ENCODE measurements at regions not wholly inside any gene's neighbourhood (a gene's known extent, or its start where the extent isn't known, plus 50 kb on each side); places are given as distances from the start of the nearest gene placed in this dataset.

DNA sequence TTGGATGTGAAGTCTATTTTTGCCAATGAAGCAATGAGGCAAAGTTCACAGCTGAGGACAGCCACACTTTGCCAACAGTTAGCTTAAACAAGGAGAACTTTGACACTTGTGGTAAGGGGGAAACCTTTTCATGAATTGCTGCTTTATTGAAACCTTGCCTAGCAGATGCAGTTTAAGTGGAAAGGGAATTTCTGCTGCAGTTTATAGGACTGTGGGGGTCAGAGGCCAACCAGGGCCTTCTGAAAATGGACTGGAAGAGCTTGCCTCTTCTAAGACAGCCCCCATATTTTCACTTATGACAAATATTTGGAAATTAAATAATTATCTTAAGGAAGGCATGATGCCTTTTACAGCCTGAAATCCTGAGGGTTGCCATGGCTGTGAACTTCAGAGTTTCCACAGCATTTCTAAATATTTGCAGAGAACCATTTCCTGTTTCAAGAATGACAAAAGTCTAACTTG lies 550.3 kb downstream of the RAB28 start:
- DNase-seq (ENCODE audit: extremely low read depth, low read depth): no peak
- TF ChIP-seq, protein P1, sequence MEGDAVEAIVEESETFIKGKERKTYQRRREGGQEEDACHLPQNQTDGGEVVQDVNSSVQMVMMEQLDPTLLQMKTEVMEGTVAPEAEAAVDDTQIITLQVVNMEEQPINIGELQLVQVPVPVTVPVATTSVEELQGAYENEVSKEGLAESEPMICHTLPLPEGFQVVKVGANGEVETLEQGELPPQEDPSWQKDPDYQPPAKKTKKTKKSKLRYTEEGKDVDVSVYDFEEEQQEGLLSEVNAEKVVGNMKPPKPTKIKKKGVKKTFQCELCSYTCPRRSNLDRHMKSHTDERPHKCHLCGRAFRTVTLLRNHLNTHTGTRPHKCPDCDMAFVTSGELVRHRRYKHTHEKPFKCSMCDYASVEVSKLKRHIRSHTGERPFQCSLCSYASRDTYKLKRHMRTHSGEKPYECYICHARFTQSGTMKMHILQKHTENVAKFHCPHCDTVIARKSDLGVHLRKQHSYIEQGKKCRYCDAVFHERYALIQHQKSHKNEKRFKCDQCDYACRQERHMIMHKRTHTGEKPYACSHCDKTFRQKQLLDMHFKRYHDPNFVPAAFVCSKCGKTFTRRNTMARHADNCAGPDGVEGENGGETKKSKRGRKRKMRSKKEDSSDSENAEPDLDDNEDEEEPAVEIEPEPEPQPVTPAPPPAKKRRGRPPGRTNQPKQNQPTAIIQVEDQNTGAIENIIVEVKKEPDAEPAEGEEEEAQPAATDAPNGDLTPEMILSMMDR (IDR thresholded peaks at IDR 0.05; ENCODE audit: low read depth, low read length): no peak

DNA sequence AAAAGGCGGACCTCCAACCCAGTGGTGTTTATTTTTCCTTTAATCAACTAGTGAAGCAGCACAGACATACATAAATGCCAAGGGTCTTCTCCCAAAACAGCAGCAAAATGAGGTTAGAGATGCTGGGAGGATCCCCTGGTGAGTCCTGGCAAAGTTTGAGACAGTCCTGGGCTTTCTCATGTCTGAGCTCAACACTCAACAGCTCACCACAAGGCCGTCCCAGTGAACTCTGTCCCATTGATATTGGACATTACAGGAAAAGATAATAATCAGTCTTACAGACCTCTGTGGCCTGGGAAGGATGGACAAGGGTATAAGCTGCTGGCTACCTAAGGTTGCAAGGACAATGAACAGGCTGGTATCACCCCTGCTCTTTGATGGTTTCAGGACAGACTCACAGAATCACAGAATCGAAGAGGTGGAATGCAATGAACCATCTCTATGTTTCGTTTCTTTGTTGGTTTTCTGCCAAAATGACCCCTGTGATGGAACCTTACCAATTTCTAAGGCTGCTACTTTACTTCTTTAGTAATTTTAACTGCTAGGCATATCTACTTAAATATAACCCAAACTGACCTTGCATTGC lies 551.8 kb downstream of the RAB28 start:
- DNase-seq (ENCODE audit: extremely low read depth, low read depth): no peak
- TF ChIP-seq, protein P1 (IDR thresholded peaks at IDR 0.05; ENCODE audit: low read depth, low read length): no peak

DNA sequence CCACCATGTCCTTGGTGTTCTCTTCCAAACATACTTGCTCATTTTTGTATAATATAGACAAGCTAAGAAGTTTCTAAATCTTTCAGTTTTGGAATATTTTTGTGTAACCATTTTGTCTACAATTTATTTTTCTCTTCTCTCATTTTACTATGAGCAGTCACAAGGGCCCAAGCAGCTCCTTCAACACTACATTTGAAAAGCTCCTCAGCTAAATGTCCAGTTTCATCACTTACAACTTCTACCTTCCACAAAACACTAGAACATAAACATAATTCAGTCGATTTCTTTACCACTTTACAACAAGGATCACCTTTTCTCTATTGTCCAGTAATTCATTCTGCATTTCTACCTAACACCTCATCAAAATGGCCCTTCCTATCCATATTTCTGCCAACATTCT lies 554.4 kb downstream of the RAB28 start:
- DNase-seq (ENCODE audit: extremely low read depth, low read depth): no peak
- TF ChIP-seq, protein P1 (IDR thresholded peaks at IDR 0.05; ENCODE audit: low read depth, low read length): no peak

DNA sequence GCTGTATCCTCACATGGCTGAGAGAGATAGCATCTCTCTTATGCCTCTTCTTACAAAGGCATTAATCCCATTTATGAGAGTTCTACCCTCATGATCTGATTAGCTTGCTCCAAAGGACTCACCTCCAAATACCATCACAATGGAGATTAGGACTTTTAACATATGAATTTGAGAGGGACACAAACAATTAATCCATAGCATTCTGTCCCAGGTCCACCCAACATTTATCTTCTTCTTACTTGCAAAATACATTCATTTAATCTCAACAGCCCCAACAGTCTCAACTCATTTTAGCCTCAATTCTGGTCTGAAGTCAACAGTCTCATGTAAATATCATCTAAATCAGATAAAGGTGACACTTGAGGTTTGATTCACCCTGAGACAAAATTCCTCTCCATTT lies 555.4 kb downstream of the RAB28 start:
- TF ChIP-seq, protein P1 (IDR thresholded peaks at IDR 0.05; ENCODE audit: low read depth, low read length): no peak
- DNase-seq (ENCODE audit: extremely low read depth, low read depth): no peak

DNA sequence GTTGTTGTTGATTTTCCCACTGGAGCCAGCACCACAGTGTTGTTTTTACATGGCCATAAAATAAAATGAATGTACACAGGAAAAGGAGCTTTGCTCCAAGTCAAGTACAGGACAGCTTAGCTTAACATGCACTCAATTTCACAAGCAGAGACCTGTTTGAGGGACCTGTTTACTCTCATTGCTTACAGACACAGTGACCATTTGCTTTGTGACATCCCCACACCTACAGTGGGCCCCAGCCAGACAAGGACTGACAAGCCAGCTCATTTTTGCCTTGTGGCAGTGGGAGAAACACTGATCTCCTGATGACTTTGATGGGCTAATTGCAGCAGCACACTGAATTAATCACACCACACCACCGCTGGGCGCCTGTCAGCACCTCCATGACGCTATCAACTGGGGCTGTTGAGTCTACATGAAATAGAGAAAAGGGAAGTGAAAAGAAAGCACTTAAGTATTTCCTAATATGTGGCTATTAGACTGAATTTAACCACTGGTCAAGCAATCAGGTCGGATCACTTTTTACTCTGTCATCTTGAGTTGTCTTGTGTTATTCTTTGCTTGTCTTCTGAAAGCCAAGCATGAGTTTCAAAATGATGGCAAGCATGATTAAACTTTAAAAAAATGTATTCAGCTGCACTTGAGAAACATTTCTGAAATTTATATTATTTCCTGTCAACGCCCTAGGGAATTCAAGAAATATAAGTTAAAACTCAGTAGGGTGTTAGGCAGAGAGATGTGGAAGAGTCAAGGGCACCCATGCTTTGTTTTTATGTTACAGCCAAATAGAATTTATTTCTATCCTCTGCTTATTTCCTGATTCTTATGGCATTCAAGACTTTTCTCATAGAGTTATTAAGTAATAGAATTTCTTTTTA lies 557.7 kb downstream of the RAB28 start:
- TF ChIP-seq, protein P1 (IDR thresholded peaks at IDR 0.05; ENCODE audit: low read depth, low read length): no peak
- DNase-seq (ENCODE audit: extremely low read depth, low read depth): no peak

DNA sequence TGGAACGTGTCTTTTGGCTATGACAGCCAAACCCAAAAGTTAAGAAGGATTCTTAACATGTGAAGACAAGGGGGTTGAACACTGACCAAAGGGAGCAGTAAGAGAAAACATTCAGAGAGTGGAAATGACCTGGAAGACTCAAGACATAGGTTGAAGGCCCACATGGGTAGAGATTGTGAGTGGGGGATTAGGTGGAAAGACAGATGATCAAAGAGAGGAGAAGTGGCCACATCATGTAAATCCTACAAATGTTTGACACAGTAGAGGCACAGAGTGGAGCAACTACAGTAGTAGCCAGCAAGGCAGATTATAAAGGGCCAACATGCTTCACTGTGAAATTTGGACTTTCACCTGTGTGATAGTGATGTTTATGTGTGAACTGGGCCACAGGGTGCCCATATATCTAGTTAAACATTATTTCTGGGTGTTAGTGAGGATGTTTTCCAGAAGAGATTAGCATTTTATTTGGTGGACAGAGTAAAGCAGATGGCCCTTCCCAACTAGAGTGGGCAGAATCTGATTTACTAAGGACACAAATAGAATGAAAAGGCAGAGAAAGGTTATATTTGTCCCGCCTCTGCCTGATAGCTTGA lies 559.3 kb downstream of the RAB28 start:
- TF ChIP-seq, protein P1 (IDR thresholded peaks at IDR 0.05; ENCODE audit: low read depth, low read length): no peak
- no peak for DNase-seq (ENCODE audit: extremely low read depth, low read depth)

DNA sequence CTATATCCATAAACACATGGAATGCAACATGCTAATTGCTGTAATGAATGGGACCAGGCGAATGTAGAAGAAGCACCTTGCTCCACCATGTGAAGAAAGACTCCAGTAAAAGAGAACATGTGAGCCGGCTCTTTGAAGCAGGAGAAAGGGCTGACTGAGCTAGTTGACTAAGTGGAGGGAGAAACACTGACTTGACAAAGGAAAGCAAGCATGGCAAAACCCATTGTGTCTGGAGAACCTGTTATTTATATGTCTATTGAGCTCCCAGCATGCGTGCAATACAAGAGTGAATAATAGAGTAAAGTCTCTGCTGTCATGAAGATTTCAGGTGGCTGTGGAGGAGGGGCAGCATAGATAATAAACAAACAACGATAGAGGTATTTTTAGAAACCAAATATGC lies 559.9 kb downstream of the RAB28 start:
- DNase-seq (ENCODE audit: extremely low read depth, low read depth): no peak

More for the DNA sequence above, 559.9 kb downstream of the RAB28 start:
- TF ChIP-seq, protein P1 (IDR thresholded peaks at IDR 0.05; ENCODE audit: low read depth, low read length): no peak
